GM18526 (cell line): ENCODE measurements at regions not wholly inside any gene's neighbourhood (a gene's known extent, or its start where the extent isn't known, plus 50 kb on each side); places are given as distances from the start of the nearest gene placed in this dataset.

ENCODE experiments used
- POLR2A ChIP-seq: IDR thresholded peaks from 3 replicates; pipeline ENCODE4 v1.6.1; 2011; ENCODE audit not compliant: insufficient read length; ENCODE audit errors: extremely low read depth

GRCh38 chr6:113564371-113565171 lies 292.6 kb upstream of the MARCKS start:
- TF ChIP-seq POLR2A, result no peak

GRCh38 chr6:113565306-113565705 lies 291.8 kb upstream of the MARCKS start:
- TF ChIP-seq POLR2A, result no peak

GRCh38 chr6:113570161-113570560 lies 287.0 kb upstream of the MARCKS start:
- no peak for TF ChIP-seq POLR2A

DNA sequence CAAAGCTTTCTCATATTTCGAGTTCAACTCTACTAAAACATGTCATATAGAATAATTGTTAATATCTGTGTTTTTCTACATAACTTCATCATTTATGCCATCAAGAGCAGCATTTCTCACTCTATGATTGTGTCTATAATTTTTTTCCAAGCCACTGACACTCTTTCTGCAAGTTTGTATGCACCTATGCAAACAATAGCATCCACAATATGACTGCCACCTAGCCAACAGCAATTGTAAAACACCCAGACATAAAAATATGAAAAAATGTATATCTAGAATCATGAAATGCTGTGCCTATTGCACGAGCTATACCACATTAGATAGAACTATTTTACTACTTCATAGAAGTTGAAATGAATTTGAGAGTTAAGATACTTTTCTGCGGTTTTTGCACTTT lies 286.5 kb upstream of the MARCKS start:
- TF ChIP-seq POLR2A, result no peak

DNA sequence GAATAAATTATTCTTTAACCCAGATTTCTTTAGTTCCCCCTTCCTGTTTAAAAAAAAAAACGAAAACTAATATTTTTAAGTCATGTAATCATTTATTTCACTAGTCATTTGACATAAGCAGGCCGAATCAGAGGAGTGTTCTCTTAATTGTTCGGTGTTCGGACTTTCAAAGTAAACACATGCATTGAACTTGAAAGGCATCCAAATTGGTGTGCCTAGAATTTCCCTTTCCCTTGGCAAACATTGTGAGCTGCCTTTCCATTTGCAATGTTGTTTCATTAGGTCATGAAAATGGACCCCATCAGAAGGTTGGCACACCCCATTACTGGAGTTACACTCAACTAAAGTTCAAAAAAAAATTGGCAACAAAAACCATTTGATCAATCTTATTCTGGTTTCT lies 283.0 kb upstream of the MARCKS start:
- TF ChIP-seq POLR2A, result no peak

GRCh38 chr6:113576310-113576709 lies 280.8 kb upstream of the MARCKS start:
- TF ChIP-seq POLR2A, result no peak

DNA sequence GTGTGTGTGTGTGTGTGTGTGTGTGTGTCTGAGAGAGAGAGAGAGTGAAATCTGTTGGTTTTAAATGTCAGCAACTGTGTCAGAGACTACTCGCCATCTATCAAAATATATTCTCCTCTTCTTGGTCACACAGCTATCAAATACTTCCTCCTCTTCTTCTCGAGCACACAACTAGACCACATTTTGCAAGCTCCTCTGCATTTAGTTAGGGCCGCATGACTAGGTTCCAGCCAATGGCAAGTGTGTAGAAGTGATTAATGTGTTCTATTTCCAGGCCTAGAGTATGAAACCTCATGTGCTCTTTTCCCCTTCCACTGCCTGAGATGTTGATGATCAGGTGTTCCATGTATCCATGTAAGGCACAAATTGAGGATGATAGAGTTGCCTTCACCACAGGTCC lies 278.5 kb upstream of the MARCKS start:
- TF ChIP-seq POLR2A, result no peak

GRCh38 chr6:113584767-113585166 lies 272.4 kb upstream of the MARCKS start:
- no peak for TF ChIP-seq POLR2A

GRCh38 chr6:113585246-113585645 lies 271.9 kb upstream of the MARCKS start:
- TF ChIP-seq POLR2A, result no peak

GRCh38 chr6:113586413-113587077 lies 270.6 kb upstream of the MARCKS start:
- no peak for TF ChIP-seq POLR2A

GRCh38 chr6:113587078-113587699 lies 270.0 kb upstream of the MARCKS start:
- TF ChIP-seq POLR2A, result no peak

DNA sequence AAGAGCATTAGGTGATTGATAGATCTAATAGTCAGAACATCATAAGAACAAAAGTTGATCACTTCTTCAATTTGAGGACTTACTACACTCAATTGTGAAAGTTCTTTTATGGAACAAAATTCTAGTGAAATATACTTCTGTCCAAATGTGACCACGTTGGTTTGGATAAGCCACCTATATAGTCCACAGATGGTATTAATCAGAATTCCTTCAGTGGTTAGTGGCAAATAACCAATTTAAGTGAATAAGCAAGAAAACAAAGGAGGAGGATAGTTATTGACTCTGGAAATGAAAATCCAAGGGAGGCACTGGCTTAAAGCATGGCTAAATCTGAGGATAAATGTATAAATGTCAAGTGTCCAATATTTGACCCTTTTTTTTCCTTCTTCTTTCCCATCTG lies 268.5 kb upstream of the MARCKS start:
- no peak for TF ChIP-seq POLR2A

DNA sequence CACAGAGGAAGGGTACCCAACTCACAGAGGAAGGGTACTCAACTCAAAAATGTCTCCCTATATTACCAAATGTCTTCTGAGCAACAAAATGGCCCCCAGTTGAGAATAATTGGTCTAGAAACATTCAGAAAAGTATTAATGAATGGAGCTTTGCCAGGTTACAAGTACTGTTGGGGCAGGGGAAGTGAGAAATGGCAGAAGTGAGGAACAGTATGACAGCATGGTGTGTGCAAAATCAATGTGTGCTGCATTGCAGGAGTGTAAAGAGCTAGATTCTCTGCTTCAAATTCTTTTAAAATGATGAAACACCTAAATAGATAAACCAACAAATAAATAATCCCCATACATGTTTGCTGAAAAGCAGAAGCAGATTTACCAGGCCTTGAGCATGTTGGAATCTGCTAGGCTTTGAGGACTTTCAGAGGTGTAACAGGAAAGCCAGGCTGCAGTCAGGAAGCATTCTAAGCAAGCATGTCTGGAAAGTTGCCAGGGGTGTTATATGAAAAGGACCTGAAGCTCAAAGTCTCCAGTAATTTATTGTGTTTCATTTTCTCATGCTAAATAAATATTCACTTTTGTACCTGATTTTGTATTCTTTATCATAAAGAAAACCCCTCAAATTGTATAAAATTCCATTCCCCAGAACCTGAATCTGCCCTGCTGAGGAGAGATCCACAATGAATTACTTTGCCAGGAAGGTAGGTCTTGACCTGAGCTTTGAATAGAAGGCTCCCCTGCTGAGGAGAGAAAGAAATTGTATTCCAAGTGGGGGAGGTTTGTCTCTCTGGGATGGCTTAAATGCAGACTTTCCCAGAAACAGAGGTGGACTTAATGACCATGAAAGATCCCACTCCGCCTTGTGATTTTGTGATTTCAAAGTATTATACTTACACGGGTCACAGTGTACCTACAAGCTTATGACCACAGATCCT lies 265.0 kb upstream of the MARCKS start:
- no peak for TF ChIP-seq POLR2A

GRCh38 chr6:113594726-113595125 lies 262.4 kb upstream of the MARCKS start:
- no peak for TF ChIP-seq POLR2A

DNA sequence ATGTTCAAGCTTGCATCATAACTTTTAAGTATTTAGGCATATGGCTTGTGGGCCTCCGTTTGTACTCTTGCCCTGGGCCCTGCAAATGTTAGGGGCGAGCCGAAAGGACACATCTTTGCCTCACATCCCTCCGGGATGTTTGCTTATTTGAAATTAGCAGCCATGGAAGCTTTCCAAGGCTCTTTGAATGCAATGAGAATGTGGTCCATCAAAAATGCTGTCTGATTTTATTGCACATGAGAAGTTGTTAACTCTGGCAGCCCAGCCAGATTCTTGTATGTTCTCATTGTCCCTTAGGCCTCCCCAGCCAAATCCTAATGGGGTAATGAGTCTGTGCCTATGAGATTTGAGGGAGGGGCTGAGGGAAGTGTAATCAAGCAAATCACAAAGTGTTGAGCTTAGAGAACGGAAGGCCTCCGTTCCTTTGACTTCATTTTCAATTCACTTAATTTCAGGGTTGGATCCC lies 261.2 kb upstream of the MARCKS start:
- no peak for TF ChIP-seq POLR2A

- no peak for TF ChIP-seq POLR2A
Observed at GRCh38 chr6:113596387-113597230, 260.5 kb upstream of the MARCKS start.
